SH-SY5Y (cell line): ENCODE measurements at regions not wholly inside any gene's neighbourhood (a gene's known extent, or its start where the extent isn't known, plus 50 kb on each side); places are given as distances from the start of the nearest gene placed in this dataset.

Experiments used
- GATA2 ChIP-seq: IDR thresholded peaks from 2 replicates; pipeline ENCODE4 v1.6.1; 2011; ENCODE audit warnings: mild to moderate bottlenecking, low read depth, low read length
- GATA3 ChIP-seq: IDR thresholded peaks from 2 replicates; pipeline ENCODE4 v1.6.1; 2011; ENCODE audit warnings: low read depth, mild to moderate bottlenecking, low read length, moderate library complexity

DNA sequence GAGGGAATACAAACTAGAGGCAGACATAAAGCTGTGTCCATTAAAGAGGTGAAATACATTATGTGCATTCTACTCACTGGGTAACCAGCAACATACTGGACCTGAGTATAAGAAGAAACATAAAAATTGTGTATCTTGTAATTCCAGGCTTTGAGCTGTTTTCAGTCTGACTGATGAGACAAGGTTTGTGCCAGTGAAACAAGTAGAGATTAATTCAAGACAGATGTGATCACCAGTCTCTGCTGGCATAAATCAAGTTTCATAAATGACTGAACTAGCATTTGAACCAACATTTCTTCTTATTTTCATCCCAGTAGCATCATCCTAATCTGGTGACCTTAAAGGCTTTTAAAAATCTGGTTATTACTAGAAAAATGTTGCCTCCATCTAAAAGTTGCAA lies 108.8 kb upstream of the RPL38 start:
- TF ChIP-seq GATA2 (no peak), GATA3 (no peak)
